Ramos (cell line): ENCODE measurements at regions not wholly inside any gene's neighbourhood (a gene's known extent, or its start where the extent isn't known, plus 50 kb on each side); places are given as distances from the start of the nearest gene placed in this dataset.
"Not testable (repeated sequence)": the region's sequence is repeated elsewhere in the genome, so short reads cannot be mapped to it uniquely, and the experiment has no call there.

Experiments
- in situ Hi-C: fragments of 300-500 bp; cut with MboI; formaldehyde crosslinking; loops from one replicate; pipeline ENCODE4 v1.14.3; 2022; ENCODE audit warnings: low sequenced_read_pairs; ENCODE audit not compliant: unreplicated experiment

GRCh38 chr3:15851735-15852134, 54.0 kb upstream of the ANKRD28 start:
- in situ Hi-C loops, result no loop called here

DNA sequence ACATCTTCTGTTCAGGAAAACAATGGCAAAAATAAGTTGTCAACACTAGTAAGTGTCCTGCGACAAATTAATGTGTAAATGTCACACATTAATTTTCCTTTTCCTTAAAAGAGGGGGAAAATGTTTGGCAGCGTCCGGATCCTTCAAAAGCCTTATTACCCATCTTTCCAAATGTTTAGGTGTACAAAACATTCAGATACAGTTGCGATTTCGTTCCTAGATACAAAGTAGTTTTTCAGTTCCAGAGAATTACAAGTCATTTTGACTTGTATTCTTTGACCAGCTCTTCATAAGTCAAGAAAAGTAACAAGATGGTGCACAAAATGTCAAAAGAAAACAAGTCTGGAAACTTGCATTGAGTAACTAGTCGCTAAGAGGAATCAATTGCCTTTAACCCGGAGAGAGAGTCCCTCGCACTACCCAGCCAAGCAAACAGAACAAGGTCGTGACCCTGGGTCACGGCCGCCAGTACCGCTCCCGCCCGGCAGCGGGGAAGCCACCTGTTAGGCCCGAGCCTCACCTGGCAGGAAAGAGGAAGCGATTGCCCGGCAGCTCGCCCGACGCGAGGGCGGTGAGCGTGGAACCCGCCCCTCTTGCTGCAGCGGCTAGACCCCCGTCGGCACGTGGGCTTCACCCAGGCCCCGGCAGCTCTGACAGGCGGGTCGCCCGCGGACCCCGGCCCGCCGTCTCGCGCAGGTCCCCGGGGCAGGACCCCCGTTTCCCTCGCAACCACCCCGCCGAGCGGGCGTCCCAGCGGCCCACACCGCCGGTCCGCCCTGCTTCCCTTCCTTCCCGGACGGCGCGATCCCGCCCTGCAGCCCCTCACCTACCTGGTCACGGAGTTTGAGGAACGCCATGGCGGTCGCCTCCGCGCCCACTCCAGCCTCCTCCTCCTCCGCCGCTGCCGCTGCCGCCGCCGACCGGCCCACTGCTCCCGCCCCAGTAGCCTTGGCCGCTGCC, 61.0 kb upstream of the ANKRD28 start:
- in situ Hi-C loops, result no loop called here

GRCh38 chr3:15859507-15860013, 61.8 kb upstream of the ANKRD28 start:
- in situ Hi-C loops, result no loop called here

- in situ Hi-C loops, result no loop called here
These were observed 62.5 kb upstream of the ANKRD28 start for GRCh38 chr3:15860014-15860934.

GRCh38 chr3:15861163-15861562, 63.4 kb upstream of the ANKRD28 start:
- in situ Hi-C loops, result no loop called here

DNA sequence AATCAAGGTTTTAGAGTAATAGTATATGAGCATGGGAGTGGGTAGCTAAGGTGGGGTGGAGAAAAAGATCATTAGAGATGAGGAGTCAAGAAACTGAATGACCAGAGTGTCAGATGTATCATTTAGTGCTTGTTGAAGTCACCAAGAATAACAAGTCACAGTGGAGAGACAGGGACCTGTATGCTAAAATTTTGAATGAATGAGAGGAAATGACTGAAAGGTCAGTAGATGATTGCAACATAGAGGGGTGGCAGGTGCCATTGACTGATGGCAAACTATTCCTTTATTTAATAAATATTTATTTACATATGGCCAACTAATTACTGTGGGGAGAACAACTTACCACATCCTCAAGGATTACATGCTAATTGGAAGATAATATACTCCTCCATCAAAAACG, 75.0 kb upstream of the ANKRD28 start:
- in situ Hi-C loops, result no loop called here

- in situ Hi-C loops, result no loop called here
These were observed 75.6 kb upstream of the ANKRD28 start for GRCh38 chr3:15873415-15873814.

DNA sequence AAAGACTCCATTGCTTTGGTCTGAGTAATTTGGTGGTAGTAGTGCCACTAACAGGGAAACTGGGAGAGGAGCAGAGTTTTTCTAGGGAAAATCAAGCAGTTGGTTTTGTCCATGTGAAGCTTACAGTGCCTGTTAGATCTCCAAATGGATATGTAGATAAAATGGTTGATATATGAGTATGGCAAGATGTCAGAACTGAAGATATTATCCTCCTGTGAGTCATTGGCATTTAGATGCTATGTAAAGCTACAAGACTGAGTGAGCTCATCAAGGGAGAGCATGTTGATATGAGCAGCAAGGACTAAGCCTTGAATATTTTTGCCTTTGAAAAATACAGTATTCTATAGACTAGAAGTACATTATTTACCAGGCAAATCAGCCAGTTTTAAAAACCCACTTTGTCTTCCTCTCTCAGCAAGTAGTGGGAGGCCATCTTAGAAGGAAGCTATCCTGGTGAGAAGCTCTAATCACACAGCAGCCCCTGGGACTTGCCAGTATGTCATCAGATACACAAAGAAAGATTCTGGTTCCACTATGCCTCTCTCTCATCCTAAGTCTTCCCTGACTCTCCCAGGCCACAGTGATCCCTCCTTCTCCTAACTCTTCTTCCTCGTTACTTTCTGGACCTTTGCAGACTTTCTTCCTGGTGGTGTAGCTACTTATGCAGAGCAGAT, 77.4 kb upstream of the ANKRD28 start:
- in situ Hi-C loops, result no loop called here

- in situ Hi-C loops, result no loop called here
These were observed 78.9 kb upstream of the ANKRD28 start for GRCh38 chr3:15876669-15877068.

- in situ Hi-C loops, result no loop called here
These were observed 80.0 kb upstream of the ANKRD28 start for GRCh38 chr3:15877813-15878212.

GRCh38 chr3:15879787-15880186, 82.0 kb upstream of the ANKRD28 start:
- in situ Hi-C loops, result not testable (repeated sequence)

DNA sequence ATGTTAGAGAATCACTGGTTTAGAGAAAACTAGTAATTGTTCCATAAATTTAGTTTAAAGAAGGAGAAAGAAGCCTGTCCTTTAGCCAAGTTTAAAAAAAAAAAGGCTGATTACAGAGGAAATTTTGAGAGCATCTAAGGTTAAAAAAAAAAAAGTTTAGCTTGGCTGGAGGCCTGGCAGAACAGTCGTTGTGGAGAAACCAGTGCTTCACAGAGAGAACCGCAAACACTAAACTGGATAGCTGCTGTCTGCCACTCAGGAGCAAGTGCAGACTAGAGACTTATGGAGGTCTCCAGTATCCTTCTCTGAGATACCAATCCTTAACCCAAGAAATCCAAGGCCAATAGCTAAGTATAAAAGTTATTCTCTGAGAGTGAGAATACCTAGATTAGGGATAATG, 84.8 kb upstream of the ANKRD28 start:
- in situ Hi-C loops, result no loop called here

DNA sequence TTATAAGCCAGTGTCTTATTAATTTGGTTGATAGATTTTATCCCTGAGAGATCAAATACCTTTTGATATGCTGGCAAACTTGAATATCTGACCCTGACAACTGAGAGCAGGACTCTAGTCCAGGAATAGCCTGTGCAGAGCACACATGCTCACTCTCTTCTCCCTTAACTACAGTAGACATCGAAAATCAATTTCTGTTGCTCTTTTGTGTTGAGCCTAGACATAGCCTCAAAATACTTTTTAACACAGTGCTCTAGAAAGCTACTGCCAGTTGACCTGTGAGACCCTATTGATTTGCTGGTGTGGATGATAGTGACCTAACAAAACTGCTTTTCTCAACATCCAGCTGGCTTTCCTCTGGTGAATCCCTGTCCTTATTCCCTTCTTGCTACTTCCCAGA, 86.4 kb upstream of the ANKRD28 start:
- in situ Hi-C loops, result no loop called here

GRCh38 chr3:15886521-15886920, 88.7 kb upstream of the ANKRD28 start:
- in situ Hi-C loops, result no loop called here

DNA sequence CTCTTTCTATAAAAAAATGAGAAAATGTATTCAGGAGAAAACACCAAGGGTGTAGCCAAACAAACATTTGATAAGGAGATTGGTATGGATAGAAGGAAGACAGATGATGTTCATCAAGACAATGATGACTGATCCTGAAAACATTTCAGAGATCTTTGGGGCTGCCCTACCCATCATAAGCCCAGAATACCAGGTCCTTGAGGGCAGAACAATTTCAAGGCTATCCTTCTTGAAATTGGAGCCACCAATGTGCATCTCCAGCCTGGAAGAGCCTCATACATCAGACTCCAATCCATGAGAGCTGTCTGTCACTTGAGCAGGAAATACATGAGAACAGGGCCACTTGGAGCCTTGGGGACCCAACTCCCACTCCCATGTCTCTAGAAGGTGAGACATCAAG, 89.5 kb upstream of the ANKRD28 start:
- in situ Hi-C loops, result no loop called here

GRCh38 chr3:15889936-15890335, 92.2 kb upstream of the ANKRD28 start:
- in situ Hi-C loops, result no loop called here

DNA sequence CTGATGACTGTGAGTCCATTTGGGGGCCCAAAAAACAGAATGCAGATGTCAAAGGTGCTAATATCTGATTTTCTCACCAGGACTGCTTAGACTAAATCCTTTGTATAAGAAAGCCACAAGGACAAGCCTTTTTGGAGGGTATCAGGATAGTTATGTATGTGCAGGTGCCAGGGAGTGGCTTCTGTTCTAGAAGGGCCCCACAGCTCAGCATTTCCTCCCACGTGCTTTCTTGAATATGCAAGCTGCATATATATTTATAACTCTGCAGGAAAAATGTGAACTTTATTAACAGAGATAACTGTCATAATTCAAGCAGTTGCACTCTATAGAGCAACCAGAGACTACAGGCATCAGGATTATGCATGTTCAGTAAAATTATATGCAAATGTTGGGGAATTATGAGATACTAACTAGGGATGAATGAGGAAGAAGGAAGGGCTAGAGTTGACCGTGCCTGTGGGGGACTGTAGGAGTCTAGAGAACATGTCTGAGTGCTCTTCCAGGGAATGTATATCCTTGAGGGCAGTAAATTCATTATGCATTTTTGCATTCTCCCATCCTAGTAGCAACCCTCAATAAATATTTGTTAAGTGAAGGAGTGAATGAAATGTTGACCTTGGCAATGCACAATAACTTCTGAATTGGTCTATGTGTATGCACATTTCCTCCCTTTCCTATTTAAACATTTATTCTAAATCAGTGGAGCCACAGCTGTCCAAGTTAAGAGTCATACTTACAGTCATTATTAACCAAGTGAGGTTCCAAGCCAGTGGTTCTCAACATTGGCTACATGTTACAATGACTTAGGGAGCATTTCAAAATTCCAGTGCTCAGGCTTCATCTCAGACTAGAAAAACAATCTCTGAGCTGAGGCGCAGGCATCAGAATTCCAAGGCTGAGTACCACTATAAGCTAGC, 94.8 kb upstream of the ANKRD28 start:
- in situ Hi-C loops, result no loop called here

- in situ Hi-C loops, result no loop called here
These were observed 96.6 kb upstream of the ANKRD28 start for GRCh38 chr3:15894382-15894781.

DNA sequence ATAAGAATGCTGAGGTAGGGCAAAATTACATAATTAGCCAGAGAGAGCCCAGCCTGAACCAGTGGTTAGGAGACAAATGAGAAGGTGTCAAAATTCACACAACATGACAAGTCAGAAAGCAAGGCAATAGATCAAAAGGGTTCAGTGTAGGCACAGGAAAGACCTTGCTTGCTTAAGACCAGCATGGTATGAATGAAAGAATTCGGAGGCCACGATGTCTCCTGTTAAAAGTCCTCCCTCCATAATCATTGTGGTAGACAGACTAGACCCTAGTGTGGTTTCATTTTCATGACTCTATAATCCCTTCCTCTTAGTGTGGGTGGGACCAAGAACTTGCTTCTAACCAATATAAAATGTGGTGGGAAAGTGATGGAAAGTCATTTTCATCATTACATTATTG, 98.7 kb upstream of the ANKRD28 start:
- in situ Hi-C loops, result no loop called here
